ENCODE measurements at regions not wholly inside any gene's neighbourhood (a gene's known extent, or its start where the extent isn't known, plus 50 kb on each side); places are given as distances from the start of the nearest gene placed in this dataset.
"Not testable (repeated sequence)": the region's sequence is repeated elsewhere in the genome, so short reads cannot be mapped to it uniquely, and the experiment has no call there.

DNA sequence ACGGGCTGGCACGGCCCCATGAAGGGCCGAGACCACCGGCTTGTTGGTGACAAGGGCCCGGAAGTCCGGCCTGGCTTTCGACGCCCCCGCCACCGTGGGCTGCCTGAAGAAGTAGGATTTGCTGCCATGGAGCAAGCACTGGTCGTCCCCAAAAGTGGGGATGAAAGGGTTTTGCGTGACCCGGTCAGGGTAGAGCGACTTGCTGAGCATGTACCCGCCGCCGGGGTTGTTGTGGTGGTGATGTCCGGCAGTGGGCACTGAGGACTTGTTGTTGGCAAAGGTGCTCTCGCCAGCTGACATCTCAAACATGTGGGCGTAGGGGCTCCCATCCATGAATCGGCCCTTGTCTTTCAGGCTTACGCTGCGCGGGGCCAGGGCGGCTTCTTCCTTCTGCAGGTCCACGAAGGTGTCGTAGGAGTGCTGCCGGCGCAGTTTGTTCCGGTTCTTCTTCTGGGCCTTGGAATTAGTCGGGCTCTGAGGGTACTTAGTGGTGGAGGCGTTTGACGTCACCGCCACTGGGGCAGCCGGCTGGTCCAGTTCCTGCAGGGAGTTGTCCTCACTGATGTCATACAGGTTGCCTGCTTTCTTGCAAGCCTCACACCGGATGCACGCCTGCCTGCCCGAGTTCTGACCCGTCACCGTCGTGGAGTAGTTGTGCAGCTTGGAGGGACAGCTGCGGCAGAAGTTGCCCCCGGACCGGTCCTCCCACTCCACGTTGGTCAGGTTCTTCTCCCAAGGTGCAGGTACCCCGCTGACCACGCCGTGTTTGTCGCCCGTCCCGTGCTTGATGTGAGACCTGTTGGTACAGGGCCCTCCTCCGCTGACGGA is 366.6 kb downstream of the EMP1 start:
- no peak for DNase-seq (ENCODE audit: low read depth)

- DNase-seq (ENCODE audit: low read depth): no peak
Observed at GRCh38 chr12:13561923-13562322, 365.4 kb downstream of the EMP1 start.

DNA sequence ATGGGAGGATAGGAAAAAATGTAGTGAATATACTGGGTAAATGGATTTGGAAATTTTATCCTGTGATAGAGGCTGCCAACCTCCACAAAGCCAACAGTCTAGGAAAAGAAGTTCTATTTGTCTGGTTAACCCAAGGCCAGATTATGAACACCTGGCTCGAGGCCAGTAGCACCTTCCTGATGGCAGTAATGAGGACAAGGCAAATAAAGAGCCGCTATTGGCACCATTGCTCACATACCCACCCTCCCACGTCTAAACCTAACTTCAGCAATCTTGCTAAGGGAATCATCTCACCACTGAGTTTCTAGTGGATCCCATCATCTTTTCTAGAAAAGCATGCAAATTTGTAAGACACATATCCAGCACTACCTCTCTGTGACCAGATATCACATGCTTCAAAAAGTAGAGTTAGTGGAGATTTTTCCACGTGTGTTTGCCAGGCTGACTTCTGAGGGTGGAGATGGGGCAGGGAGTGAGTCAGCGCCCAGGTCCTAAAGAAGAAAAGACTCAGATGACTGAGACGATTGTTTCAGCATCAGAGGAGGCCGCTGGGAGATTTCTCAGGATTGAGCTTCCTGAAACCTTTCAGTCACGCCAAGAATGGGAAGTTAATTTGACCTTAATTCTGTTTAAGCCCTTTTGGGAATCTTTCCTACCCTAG is 362.9 kb downstream of the EMP1 start:
- no peak for DNase-seq (ENCODE audit: low read depth)

DNA sequence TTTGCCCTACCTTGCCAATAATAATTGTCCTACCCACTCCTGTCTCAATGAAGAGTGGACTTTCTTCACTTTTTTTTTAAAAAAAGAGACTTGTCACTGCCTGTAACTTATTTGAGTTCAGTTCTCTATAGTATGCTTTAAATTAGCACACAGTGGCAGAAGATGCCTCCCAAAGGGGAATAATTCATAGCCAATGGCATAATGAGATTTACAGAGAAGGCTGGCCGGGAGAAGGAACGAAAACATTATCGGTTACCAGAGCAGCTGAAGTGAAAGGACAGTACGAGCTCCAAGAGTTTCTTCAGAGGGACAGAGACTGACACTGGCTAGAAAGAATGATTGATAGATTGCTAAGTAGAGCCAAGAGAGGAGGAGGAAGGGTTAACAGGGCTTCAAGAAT is 356.3 kb downstream of the EMP1 start:
- no peak for DNase-seq (ENCODE audit: low read depth)

DNA sequence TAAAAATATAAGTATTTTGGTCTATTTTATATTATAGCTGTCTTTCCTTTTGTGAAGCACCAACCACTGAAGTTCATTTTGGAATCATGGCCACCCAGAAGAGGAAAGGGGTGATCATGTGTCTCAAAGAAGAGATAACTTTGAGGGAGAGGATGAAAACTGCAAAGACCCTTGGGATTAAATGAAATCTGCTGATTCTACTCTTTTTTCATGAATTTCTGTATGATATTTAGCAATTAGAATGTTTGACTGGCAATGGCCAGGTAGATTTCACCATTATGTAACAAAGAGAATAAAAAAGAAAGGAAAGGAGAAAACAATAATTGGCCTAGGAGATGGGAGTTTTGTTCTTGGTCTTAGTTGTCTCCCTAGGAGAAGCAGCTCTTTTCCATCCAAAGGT is 350.8 kb downstream of the EMP1 start:
- DNase-seq (ENCODE audit: low read depth): no peak

DNA sequence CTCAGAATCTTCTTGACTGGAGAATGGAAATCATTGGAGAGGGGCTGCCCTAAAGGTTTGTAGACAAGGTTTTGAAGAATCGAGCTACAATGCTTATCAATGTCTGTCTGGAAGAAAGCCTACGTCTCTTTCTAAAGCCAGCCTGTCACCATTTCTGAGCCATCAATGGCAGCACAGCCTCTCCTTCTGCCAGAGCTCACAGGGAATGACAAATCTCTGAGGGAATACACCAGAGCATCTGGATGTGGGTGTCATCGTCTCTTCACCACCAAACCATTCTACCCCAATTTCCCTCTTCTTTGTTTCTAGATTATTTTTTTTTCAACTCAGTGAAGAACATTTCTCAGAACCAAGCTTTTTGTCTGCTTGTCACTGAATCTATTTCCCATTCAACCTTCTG is 349.7 kb downstream of the EMP1 start:
- DNase-seq (ENCODE audit: low read depth): no peak

- DNase-seq (ENCODE audit: low read depth): no peak
Observed at GRCh38 chr12:13539051-13539450, 342.5 kb downstream of the EMP1 start.

GRCh38 chr12:13538136-13538535 is 341.6 kb downstream of the EMP1 start:
- DNase-seq (ENCODE audit: low read depth): no peak

DNA sequence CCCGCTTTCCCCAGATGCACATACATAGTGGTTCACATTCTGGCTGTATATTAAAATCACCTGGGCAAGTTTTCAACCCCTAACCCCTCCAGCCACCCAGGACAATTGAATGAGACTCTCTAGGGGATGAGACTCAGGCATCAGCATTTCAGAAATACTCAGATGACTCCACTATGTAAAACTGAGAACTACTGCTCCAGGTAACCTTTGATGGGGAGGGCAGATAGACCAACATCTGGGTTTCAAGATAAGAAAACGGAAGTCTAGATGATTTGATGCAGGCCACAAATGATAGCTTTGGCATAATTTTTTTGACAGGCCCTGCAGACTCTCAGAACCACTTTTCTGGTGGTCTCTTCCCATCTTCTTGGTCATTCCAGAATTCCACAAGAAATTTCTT is 341.1 kb downstream of the EMP1 start:
- no peak for DNase-seq (ENCODE audit: low read depth)

GRCh38 chr12:13536219-13536910 is 339.8 kb downstream of the EMP1 start:
- DNase-seq (ENCODE audit: low read depth): no peak

DNA sequence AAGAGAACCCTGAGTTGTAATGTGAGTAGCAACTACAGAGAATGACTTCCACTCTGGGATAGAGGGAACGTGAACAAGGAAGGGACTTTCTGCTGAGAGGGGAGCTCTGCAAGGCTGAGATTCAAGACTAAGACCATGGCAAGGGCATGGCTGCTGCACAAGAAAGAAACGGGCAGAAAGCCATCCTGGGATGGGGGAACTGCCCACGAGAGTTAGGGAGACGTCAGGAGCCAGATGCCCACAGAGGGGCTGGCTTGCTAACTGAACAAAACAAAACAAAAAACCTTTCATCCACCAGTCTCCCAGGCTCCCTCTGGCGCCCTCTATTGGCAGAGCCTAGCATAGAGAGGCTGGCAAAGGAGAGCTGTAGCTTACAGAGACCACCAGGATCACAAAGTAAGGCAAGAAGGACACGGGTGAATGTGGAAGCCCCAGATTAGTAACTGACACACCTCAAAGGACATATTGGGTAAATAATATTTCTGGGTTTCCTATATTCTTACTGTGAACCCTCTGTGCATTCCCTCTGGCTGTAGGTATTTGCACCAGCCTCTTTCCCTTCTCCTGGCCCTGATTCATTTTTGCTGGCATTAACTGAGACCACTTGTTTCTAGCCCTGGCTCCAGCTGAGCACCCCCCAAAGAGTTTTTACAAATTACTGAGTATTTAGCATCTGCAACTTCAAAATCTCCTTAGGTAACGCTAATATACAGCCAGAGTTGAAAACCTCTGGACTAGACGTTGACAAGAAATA is 338.3 kb downstream of the EMP1 start:
- DNase-seq (ENCODE audit: low read depth): peak; percentile 63

DNA sequence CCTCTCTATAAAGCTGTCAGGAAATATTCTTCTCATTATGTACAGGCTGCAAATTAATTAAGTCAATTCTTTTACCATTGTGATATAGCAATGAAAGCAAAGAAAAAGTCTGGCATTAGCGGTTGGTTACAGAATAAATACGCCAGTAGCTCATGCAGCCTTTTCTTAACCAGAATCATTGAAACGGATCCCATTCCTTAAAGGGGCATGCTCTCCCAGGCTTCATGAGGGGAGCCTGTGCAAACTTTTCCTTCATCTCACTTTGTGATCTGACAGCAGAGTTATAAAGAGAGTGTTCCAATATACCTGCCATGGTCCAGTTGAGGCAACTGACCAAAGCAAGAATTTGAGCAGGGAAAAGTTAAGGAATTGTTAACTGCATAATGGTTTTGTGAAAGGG is 337.7 kb downstream of the EMP1 start:
- no peak for DNase-seq (ENCODE audit: low read depth)

DNA sequence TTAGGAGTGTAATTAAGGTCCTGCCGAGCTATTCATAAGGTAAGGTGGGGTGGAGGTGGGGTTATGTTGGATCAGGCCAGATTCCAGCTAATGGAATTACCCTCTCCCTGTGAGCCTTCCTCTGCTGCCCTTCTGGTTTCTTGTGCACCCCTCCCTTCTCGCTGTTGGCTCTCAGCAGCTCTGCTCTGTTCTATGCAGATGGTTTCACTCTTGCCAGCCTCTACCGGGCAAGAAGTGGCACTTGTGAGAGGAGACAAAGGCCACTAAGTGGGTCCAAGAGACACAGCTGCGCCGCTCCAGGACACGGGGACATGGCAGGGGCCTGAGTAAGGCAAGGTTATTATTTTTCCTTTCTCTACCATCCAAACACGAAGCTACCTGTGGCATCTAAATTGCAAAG is 334.4 kb downstream of the EMP1 start:
- DNase-seq (ENCODE audit: low read depth): no peak

- not testable (repeated sequence) for DNase-seq (ENCODE audit: low read depth)
Observed at GRCh38 chr12:13526185-13526921, 329.8 kb downstream of the EMP1 start.

DNA sequence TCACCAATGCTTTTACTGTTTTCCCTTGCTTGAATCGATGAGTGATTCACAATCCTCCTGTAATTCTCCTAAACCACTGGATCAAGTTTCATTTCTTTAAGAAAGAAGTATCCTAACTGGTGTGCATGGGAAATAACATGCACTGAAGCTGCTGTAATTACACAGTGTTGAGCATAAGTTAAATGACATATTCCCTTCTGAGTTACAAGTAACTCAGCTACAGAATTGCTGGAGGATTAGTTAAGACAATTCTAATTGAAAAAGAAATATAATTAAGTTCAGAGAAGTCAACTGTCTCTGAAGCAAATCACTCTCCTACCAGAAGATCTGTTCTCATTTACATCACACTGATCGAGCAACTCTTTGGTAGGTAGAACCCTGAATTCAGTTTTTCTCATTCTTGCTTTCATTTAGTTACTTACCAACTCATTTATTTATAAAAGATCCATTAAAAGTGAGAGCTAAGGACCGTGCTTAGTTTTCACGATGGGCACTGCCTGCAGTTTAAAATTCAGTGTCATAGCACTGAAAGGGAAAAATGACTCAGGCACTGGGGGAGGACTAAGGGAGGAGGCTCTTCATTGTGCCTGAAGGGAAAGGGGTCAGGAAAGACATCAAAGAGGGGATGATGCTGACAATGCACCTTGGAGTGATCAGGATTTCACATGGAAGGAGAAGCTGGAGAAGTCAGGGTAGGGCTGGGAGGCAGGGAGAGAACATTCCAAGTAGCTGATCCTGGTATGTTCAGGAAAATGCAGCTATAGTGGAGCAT is 327.2 kb downstream of the EMP1 start:
- no peak for DNase-seq (ENCODE audit: low read depth)

DNA sequence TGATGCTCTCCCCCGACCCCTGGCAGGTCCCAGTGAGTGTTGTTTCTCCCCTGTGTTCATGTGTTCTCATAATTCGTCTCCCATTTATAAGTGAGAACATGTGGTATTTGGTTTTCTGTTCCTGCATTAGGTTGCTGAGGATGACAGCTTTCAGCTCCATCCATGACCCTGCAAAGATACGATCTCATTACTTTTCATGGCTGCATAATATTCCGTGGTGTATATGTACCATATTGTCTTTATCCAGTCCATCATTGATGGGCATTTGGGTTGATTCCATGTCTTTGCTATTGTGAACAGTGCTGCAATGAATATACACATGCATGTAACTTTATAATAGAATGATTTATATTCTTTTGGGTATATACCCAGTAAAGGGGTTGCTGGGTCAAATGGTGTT is 321.5 kb downstream of the EMP1 start:
- DNase-seq (ENCODE audit: low read depth): not testable (repeated sequence)

DNA sequence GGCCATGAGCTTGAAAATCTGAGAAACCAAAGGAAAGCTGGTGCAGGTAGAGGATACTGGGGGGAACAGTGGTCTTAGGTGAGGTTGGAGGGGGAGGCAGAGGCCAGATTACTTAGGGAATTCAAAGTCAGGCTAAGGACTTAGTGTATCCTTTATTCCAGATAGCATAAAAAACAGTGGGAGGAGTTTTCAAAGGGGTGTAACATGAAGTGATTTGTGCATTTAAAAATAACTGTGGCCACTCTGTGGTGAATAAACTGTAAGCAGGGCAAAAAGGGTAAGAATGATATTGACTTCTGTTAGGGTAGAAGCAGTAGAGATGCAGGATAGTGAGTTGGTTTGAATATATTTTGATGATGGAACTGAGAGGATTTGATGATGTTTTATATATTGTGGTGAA is 313.2 kb downstream of the EMP1 start:
- DNase-seq (ENCODE audit: low read depth): no peak

GRCh38 chr12:13505636-13506035 is 309.1 kb downstream of the EMP1 start:
- DNase-seq (ENCODE audit: low read depth): no peak

- DNase-seq (ENCODE audit: low read depth): no peak
Observed at GRCh38 chr12:13505224-13505623, 308.7 kb downstream of the EMP1 start.

- no peak for DNase-seq (ENCODE audit: low read depth)
Observed at GRCh38 chr12:13504736-13505135, 308.2 kb downstream of the EMP1 start.

DNA sequence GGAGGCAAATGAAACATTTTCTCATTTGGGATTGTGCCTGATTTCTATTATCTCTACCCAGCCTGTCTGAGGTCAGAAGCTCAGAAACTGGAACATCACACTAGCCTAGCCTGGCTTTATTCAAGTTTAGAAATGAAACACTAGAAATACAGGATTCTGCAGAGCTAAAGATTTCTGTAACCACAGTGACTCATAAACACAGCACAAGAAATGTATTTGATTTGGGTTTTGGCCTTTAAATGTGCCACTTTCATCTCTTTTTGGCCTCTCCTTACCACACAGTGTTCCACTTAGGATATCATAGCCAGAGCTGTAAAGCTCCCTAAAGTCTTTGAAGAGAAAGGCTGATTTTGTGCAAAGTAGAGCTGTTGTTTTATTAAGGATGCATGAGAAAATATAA is 307.5 kb downstream of the EMP1 start:
- no peak for DNase-seq (ENCODE audit: low read depth)
